ENCODE measurements at regions not wholly inside any gene's neighbourhood (a gene's known extent, or its start where the extent isn't known, plus 50 kb on each side); places are given as distances from the start of the nearest gene placed in this dataset.

DNA sequence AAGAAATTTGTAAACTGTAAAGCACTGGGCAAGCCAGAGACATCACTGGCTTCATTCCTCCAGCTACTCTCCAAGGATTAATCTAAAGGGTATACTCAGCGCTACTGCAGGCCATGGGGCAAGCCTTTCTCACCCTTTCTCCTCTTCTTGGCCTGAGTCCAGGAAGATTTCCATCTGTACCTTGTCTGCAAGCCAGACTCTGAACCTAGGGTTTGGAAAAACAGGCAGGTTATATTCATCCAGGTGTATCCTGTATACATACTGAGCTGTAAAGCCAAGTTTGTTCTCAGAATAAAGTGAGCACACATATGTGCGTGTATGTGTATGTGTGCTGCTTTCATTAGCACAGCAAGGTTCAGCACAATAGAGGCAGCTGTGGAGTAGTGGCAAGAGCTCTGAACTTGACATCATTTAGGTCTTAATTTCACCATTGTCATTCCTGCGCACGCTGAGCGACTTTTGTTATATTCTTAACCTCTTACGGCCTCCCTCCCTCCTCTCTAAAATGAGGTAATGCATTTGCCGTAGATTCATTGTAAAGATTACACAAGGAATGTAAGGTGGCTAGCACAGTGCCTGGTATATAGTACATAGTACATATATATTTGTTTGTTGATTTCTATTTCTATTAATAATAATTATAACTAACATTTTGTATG lies 128.1 kb upstream of the JUN start:
- TF ChIP-seq, protein P1, sequence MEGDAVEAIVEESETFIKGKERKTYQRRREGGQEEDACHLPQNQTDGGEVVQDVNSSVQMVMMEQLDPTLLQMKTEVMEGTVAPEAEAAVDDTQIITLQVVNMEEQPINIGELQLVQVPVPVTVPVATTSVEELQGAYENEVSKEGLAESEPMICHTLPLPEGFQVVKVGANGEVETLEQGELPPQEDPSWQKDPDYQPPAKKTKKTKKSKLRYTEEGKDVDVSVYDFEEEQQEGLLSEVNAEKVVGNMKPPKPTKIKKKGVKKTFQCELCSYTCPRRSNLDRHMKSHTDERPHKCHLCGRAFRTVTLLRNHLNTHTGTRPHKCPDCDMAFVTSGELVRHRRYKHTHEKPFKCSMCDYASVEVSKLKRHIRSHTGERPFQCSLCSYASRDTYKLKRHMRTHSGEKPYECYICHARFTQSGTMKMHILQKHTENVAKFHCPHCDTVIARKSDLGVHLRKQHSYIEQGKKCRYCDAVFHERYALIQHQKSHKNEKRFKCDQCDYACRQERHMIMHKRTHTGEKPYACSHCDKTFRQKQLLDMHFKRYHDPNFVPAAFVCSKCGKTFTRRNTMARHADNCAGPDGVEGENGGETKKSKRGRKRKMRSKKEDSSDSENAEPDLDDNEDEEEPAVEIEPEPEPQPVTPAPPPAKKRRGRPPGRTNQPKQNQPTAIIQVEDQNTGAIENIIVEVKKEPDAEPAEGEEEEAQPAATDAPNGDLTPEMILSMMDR (conservative IDR thresholded peaks at IDR 0.05; ENCODE audit: low read length), result no peak
- TF ChIP-seq EZH2phosphoT487 (IDR thresholded peaks at IDR 0.05; ENCODE audit: borderline replicate concordance), result no peak

Measured in Loucy (cell line).